Colonic mucosa (tissue), 4 donors: ENCODE measurements at regions not wholly inside any gene's neighbourhood (a gene's known extent, or its start where the extent isn't known, plus 50 kb on each side); places are given as distances from the start of the nearest gene placed in this dataset.

Experiments used
- DNase-seq: peaks from one replicate; pipeline ENCODE4 v3.0.0-alpha.2; 2020
- H3K27ac ChIP-seq: fragments of 200-600 bp; one replicate; pipeline ENCODE4 v1.8.0; 2021
- H3K27me3 ChIP-seq: fragments of 200-600 bp; one replicate; pipeline ENCODE4 v1.8.0; 2021
- H3K36me3 ChIP-seq: fragments of 200-600 bp; one replicate; pipeline ENCODE4 v1.8.0; 2021
- H3K4me1 ChIP-seq: fragments of 200-600 bp; one replicate; pipeline ENCODE4 v1.8.0; 2021; ENCODE audit warnings: mild to moderate bottlenecking
- H3K4me3 ChIP-seq: fragments of 200-600 bp; one replicate; pipeline ENCODE4 v1.8.0; 2021
- H3K9ac ChIP-seq, 2 donors: one replicate each; pipeline ENCODE4 v1.7.0; 2013; ENCODE audit warnings: control low read depth in 2 of 2, low read depth in 2 of 2, low read length in 2 of 2
- H3K9me3 ChIP-seq: fragments of 200-600 bp; one replicate; pipeline ENCODE4 v1.8.0; 2021
- CTCF ChIP-seq: fragments of 200-600 bp; IDR thresholded peaks from one replicate; pipeline ENCODE4 v1.8.0; 2022; ENCODE audit warnings: antibody characterized with exemption, mild to moderate bottlenecking
- intact Hi-C: fragments of 100-400 bp; cut with DNase I; formaldehyde crosslinking; loops from one replicate; pipeline ENCODE4 v1.14.1; 2022
- donor health status: healthy.
- donor health status: DM: no; HTN: no; CAD: no.
- donor health status: DM: no; HTN: no; CAD: no.

DNA sequence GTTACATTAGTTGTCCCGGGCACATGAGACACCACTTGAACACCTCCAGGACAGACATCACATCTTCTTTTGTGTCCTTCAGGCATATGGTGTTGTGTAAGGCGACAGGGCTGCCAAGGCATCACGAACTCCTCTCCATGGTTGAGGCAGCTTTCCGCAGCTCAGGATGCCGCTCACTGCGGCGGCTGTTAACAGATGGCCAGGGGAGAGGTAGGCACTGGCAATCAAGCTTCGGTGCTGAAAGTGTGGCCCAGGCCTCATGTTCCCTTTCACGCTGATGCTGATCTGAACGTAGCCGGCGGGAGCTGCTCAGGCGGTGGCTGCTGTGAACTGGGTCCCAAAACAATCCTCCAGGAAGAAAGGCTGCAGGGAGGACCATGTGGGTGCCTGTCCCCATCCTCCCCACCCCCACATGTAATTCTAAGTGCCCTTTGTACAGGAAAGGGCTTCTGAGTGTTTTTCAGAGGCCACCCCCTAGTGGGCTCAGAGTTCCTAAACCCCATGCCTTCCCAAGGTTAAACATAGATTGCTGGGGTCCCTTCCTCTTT, 287.1 kb upstream of the AJAP1 start:
- Histone ChIP-seq H3K4me3 (no peak overlapping the region), H3K36me3 (no peaks in the 10 kb centered on the region), H3K9me3 (no peaks in the 10 kb centered on the region), H3K9ac (no peak overlapping the region), H3K27ac (no peak overlapping the region), H3K27me3 (no peaks in the 10 kb centered on the region), H3K4me1 (no peaks in the 10 kb centered on the region)
- intact Hi-C loops, result no loop called here
- TF ChIP-seq CTCF, result no peak
- DNase-seq, result no peak

- no peak overlapping the region for H3K4me3 ChIP-seq
- H3K36me3 ChIP-seq, result no peaks in the 10 kb centered on the region
- H3K4me1 ChIP-seq, result no peaks in the 10 kb centered on the region
- no peak for DNase-seq
- H3K9me3 ChIP-seq, result no peaks in the 10 kb centered on the region
- H3K9ac ChIP-seq, result no peak overlapping the region
- intact Hi-C loops, result no loop called here
- no peaks in the 10 kb centered on the region for H3K27me3 ChIP-seq
- TF ChIP-seq CTCF, result no peak
- no peak overlapping the region for H3K27ac ChIP-seq
Measured at GRCh38 chr1:4369335-4369734, 285.1 kb upstream of the AJAP1 start.

DNA sequence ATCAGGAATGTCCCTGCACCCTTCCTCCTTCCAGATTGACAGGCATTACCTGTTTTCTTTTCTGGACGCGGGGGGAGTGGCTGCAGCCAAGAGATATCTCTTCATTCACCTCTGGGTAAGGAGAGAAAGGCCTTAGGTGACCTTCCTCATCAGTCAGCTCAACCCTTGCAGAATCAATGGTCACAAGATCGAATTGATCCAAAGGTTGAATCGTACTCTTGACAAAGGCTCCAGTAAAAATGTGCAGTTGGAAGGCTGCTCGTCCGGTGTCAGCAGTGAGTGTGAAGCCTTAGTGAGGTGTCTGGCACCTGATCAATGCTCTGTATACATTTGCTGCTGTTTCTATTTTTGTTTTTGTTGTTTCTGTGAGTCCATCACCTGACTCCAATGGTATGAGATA, 282.6 kb upstream of the AJAP1 start:
- H3K27ac ChIP-seq, result no peak overlapping the region
- H3K4me1 ChIP-seq, result no peaks in the 10 kb centered on the region
- intact Hi-C loops, result no loop called here
- H3K27me3 ChIP-seq, result no peaks in the 10 kb centered on the region
- DNase-seq, result no peak
- H3K9me3 ChIP-seq, result no peaks in the 10 kb centered on the region
- H3K36me3 ChIP-seq, result no peaks in the 10 kb centered on the region
- no peak overlapping the region for H3K9ac ChIP-seq
- H3K4me3 ChIP-seq, result no peak overlapping the region
- no peak for TF ChIP-seq CTCF

DNA sequence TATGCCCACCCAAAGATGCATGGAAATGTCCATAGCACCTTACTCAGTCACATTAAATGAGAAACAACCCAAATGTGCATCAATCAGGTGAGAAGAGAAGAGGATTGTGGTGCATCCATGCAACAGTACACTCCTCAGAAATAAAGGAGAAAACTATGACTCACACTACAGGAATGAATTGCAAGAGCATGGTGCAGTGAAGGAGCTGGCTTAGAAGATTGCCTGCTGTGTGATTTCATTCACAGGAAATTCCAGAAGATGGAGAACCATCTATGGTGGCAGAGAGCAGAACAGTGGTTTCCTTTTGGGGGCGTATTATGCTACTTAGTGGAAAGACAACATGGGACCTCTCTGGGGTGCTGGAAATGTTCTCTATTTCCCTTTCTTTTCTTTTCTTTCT, 278.6 kb upstream of the AJAP1 start:
- DNase-seq, result no peak
- Histone ChIP-seq H3K4me1 (no peaks in the 10 kb centered on the region), H3K9ac (no peak overlapping the region), H3K9me3 (no peaks in the 10 kb centered on the region), H3K27me3 (no peaks in the 10 kb centered on the region), H3K4me3 (no peak overlapping the region), H3K27ac (no peak overlapping the region), H3K36me3 (no peaks in the 10 kb centered on the region)
- no peak for TF ChIP-seq CTCF
- intact Hi-C loops, result no loop called here

DNA sequence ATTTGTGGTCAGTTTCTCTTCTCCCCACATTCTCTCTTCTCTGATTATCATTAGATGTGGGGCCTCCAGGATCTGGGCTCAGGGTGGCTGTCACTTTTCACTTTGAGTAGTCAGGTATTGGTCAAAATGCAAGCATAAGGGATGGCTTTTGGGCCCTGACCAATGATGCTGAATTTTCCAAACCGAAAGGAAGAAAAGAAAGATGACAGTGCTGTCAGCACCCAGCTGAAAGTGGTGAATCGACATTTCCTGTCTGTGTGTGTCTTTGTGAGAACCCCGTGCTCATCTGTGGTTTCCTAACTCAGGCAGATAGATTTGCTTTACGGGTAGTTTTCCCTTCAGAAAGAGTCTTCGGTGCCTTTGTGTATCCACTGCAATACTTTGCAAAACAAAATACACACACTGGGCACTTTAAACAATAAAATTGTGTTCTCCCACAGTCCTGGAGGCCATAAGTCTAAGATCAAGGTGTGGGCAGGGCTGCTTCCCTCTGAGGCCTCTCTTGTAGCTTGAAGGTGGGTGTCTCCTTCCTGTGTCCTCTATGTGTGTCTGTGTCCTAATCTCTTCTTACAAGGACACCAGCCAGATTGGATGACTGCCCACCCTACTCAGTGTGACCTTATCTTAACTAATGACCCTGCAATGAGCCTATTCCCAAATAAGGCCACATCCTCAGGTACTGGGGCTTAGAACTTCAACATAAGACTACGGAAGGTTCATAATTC, 274.8 kb upstream of the AJAP1 start:
- TF ChIP-seq CTCF, result no peak
- H3K4me3 ChIP-seq, result no peak overlapping the region
- no peak overlapping the region for H3K9ac ChIP-seq
- intact Hi-C loops, result no loop called here
- DNase-seq, result no peak
- no peaks in the 10 kb centered on the region for H3K9me3 ChIP-seq
- H3K4me1 ChIP-seq, result no peaks in the 10 kb centered on the region
- no peaks in the 10 kb centered on the region for H3K36me3 ChIP-seq
- H3K27ac ChIP-seq, result no peak overlapping the region
- no peaks in the 10 kb centered on the region for H3K27me3 ChIP-seq
